Putamen (tissue), 1 donor: ENCODE measurements at regions not wholly inside any gene's neighbourhood (a gene's known extent, or its start where the extent isn't known, plus 50 kb on each side); places are given as distances from the start of the nearest gene placed in this dataset.
"Not testable (repeated sequence)": the region's sequence is repeated elsewhere in the genome, so short reads cannot be mapped to it uniquely, and the experiment has no call there.

ENCODE experiments used
- DNase-seq: peaks from one replicate; pipeline ENCODE4 v3.0.0-alpha.2; 2016; ENCODE audit warnings: low spot score

- no peak for DNase-seq
Measured at GRCh38 chr11:96704847-96705246, 315.0 kb downstream of the JRKL start.

GRCh38 chr11:96706761-96707160, 316.9 kb downstream of the JRKL start:
- DNase-seq: no peak

GRCh38 chr11:96707273-96707672, 317.5 kb downstream of the JRKL start:
- no peak for DNase-seq

GRCh38 chr11:96708219-96708878, 318.5 kb downstream of the JRKL start:
- no peak for DNase-seq

- no peak for DNase-seq
Measured at GRCh38 chr11:96713301-96713700, 323.5 kb downstream of the JRKL start.

GRCh38 chr11:96714689-96715088, 324.9 kb downstream of the JRKL start:
- no peak for DNase-seq

GRCh38 chr11:96715208-96715607, 325.4 kb downstream of the JRKL start:
- no peak for DNase-seq

DNA sequence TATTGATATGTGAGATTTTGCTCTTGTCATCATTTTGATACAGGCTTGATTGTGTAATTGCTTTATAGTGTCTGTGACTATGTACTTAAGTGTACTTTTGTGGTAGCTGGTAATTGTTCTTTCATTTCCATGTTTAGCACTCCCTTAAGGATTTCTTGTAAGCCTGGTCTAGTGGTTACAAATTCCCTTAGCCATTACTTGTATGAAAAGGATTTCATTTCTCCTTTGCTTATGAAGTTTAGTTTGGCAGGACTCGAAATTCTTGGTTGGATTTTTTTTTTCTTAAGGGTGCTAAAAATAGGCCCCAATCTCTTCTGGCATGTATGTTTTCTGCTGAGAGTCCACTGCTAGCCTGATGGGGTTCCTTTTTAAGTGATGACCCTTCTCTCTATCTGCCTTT, 346.8 kb downstream of the JRKL start:
- no peak for DNase-seq

GRCh38 chr11:96738311-96738710, 348.5 kb downstream of the JRKL start:
- DNase-seq: no peak

DNA sequence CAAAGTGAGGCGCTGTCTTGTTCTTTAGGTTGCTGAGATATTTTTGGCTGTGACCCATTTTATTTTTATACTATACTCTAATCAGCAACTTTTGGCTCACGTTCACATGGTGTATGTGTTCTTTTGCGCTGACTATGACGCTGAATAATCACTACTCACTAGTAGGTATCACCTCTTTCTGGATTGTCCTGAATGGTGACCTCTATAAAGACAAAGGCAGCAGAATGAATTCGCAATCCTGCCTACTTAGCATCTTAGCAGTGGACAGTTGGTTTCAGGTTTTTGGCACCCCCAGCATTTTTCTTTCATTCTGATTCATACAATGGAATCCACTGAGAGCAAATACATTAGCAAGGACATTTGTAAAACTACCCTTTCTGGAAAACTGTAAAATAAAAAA, 351.3 kb downstream of the JRKL start:
- no peak for DNase-seq

- DNase-seq: no peak
Measured at GRCh38 chr11:96744697-96745096, 354.9 kb downstream of the JRKL start.

- DNase-seq: no peak
Measured at GRCh38 chr11:96748639-96749370, 359.0 kb downstream of the JRKL start.

DNA sequence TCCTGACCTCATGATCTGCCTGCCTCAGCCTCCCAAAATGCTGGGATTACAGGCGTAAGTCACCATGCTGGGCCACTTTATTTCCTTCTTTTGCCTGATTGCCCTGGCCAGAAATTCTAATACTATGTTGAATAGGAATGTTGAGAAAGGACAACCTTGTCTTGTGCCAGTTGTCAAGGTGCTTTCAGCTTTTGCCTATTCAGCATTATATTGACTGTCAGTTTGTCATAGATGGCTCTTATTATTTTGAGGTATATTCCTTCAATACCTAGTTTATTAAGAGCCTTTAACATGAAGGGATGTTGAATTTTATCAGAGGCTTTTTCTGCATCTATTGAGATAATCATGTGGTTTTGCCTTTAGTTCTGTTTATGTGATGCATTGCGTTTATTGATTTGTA, 362.0 kb downstream of the JRKL start:
- DNase-seq: not testable (repeated sequence)

DNA sequence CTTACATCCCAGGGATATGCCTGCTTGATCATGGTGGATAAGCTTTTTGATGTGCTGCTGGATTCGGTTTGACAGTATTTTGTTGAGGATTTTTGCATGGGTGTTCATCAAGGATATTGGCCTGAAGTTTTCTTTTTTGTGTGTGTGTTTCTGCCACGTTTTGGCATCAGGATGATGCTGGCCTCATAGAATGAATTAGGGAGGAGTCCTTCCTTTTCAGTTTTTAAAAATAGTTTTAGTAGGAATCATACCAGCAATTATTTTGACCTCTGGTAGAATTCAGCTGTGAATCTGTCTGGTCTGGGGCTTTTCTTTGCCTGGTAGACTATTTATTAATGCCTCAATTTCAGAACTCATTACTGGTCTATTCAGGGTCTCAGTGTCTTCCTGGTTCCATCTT, 362.4 kb downstream of the JRKL start:
- no peak for DNase-seq

- DNase-seq: no peak
Measured at GRCh38 chr11:96753997-96754396, 364.2 kb downstream of the JRKL start.

DNA sequence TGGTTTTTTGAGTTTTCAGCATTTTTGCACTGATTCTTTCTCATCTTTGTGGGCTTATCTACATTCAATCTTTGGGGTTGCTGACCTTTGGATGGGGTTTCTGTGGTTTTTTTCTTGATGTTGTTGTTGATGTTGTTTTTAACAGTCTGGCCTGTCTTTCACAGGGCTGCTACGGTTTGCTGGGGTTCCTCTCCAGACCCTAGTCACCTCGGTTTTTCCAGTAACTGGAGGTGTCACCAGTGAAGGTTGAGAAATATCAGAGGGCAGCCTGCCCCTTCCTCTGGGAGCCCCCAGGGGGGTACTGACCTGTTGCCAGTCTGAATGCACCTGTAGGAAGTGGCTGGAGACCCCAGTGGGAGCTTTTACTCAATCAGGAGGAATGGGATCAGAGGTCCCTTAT, 365.4 kb downstream of the JRKL start:
- no peak for DNase-seq

GRCh38 chr11:96755752-96756151, 365.9 kb downstream of the JRKL start:
- DNase-seq: no peak

DNA sequence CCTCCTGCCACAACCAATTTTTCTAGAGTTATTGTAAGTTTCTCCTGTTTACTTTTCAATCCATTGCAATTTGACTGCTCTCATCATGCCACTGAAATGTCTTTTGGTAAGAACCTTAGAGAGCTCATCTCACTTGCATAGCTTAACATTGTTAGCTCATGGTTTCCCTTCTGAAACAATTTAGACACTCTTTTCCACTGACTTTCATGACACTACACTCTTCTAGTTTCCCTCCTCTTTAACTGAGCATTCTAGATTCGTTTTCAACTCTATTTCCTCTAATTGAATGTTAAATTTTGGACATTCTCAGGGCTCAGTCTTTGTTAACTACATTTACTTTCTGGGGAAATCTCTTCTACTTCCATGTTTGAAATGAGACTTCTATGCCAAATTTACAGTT, 369.1 kb downstream of the JRKL start:
- DNase-seq: no peak

- no peak for DNase-seq
Measured at GRCh38 chr11:96760306-96760705, 370.5 kb downstream of the JRKL start.

DNA sequence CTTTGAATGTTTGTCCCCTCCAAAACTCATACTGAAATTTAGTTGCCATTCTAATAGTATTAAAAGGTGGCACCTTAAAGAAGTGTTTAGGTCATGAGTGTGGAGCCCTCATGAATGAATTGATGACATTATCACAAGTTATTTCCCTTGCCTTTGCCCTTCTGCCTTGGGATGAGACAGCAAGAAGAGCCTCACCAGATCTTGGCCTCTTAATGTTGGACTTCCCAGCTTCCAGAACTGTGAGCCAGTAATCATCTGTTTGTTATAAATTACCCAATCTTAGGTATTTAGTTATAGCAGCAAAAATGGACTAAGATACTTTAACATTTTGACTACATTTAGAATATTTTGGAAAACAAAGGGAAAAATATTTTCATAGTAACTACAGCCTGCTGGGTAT, 371.0 kb downstream of the JRKL start:
- DNase-seq: no peak

DNA sequence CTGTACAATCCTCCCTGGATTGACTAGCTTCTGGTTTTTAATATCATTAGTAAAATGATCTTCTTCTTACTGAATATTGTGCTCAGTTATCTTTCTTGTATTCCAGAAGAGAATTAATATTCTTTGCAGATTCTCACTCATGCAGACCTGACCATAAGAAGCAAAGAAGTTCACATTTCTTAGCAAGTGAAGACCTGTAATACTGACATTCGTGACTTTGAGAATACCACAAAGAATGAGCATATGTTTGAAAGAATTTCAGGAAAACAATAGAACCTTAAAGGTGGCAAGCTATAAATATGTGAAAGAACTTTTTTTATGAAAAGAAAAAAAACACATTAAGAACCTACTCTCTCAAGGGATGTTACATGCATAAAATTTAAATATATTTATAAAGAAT, 371.6 kb downstream of the JRKL start:
- DNase-seq: no peak

DNA sequence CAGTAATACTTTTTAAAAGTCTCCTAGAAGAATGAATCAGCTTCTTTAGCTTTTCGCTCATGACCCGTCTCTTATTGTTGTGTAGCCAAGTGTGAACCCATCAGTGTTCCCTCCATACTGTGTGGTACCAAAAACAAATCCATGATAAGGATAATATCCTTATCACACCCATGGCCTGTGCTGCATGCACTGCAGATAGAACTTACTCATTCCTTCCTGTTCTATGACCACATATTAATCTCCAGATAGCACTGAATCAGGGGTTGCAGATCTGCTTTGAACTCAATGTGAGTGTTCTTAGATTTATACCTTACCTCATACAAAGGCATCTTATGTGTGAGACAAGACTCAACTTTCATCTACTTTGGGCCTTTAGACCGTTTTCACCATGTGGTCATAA, 373.4 kb downstream of the JRKL start:
- no peak for DNase-seq

- no peak for DNase-seq
Measured at GRCh38 chr11:96778272-96778671, 388.5 kb downstream of the JRKL start.

DNA sequence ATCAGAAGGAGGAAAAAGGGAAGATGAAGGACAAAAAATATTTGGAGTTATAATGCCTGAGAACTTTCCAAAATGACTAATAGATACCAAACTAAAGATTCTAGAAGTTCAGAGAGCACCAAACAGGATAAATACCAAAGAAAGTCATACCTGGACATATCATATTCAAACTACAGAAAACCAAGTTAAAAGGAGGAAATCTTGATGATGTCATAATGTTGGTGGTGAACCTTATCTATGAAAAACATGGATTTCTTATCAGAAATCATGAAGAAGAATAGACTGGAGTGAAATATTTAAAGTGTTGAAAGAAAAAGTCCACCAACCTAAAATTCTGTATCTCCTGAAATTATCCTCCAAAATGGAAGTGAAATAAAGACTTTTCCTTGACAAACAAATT, 389.2 kb downstream of the JRKL start:
- DNase-seq: no peak
